HepG2 (cell line): ENCODE measurements at regions not wholly inside any gene's neighbourhood (a gene's known extent, or its start where the extent isn't known, plus 50 kb on each side); places are given as distances from the start of the nearest gene placed in this dataset.
A peak's percentile ranks its signal among the peaks of the same experiment; 100 is the strongest.

ENCODE experiments used
- ATAC-seq: fragments of 200-7000 bp; cut with Tn5 transposase; 3 replicates; pipeline ENCODE4 v1.9.1; 2020; ENCODE audit warnings: mild to moderate bottlenecking, moderate library complexity
- BruUV-seq: library from RNA; stranded (reverse); fragments of 400-500 nt; replicated peaks from 2 replicates; lab custom pipeline; 2021; lab: Mats Ljungman, UMichigan
- CTCF ChIA-PET: fragments of 300-600 bp; formaldehyde crosslinking; extraction: SDS; loops from one replicate; lab custom pipeline; 2021; ENCODE audit warnings: low total read pairs, inconsistent platforms, low intra/inter-chr PET ratio; lab: Yijun Ruan, JAX
- POLR2A ChIA-PET: fragments of 350-600 bp; sonication (Branson Sonifier 250); formaldehyde crosslinking; loops from one replicate; lab custom pipeline; 2020; ENCODE audit warnings: antibody characterized with exemption, inconsistent platforms; lab: Yijun Ruan, JAX
- DNase-seq: peaks from one replicate; pipeline ENCODE4 v3.0.0-alpha.2; 2015; ENCODE audit warnings: low spot score
- FAIRE-seq: peaks from 3 replicates; lab custom pipeline; 2011; peaks lifted over from hg19 to GRCh38; lab: Jason Lieb, UNC
- H2AFZ ChIP-seq: one replicate; pipeline ENCODE4 v1.6.1; 2011; ENCODE audit warnings: low read length, inconsistent platforms
- H3K27ac ChIP-seq: fragments of 300-600 bp; 3 replicates; pipeline ENCODE4 v1.8.0; 2011; ENCODE audit warnings: mixed run types, mild to moderate bottlenecking, mixed read lengths, low read length, inconsistent platforms; ENCODE audit not compliant: insufficient read depth; ENCODE audit errors: extremely low read length
- H3K27me3 ChIP-seq, 2 experiments: fragments of 200-600 bp in 1 of 2; 2 replicates in 1 of 2; 3 replicates in 1 of 2; pipeline versions ENCODE4 v1.6.0 to v1.8.0; 2011; ENCODE audit warnings: low read length in 2 of 2, mild to moderate bottlenecking in 2 of 2, moderate library complexity in 2 of 2, inconsistent platforms in 1 of 2; ENCODE audit not compliant: insufficient read depth in 2 of 2, control insufficient read depth in 1 of 2
- H3K36me3 ChIP-seq, 2 experiments: fragments of 200-600 bp in 1 of 2; replicated peaks in 1 of 2; 2 replicates in 1 of 2; 3 replicates in 1 of 2; pipeline versions ENCODE4 v1.5.1 to v1.8.0; 2011; ENCODE audit warnings: low read length in 2 of 2, inconsistent platforms in 1 of 2; ENCODE audit not compliant: insufficient read depth in 2 of 2, control insufficient read depth in 1 of 2
- H3K4me1 ChIP-seq: 2 replicates; pipeline ENCODE4 v1.5.1; 2012; ENCODE audit warnings: low read length, inconsistent platforms; ENCODE audit not compliant: insufficient read depth
- H3K4me2 ChIP-seq: 2 replicates; pipeline ENCODE4 v1.6.0; 2011; ENCODE audit warnings: low read depth, low read length, inconsistent platforms
- H3K4me3 ChIP-seq, 3 experiments: fragments of 200-600 bp in 1 of 3; sonication (generic), shearing (Covaris generic) in 1 of 3; replicated peaks in 1 of 3; 2 replicates each; pipeline ENCODE4 v1.5.1; 2011 to 2016; ENCODE audit warnings: low read length in 3 of 3, inconsistent platforms in 2 of 3, low read depth in 2 of 3, mild to moderate bottlenecking in 2 of 3, control low read depth in 1 of 3, mixed read lengths in 1 of 3; ENCODE audit not compliant: insufficient read depth in 1 of 3
- H3K79me2 ChIP-seq: one replicate; pipeline ENCODE4 v1.6.1; 2011; ENCODE audit warnings: low read length, inconsistent platforms; ENCODE audit not compliant: insufficient read depth
- H3K9ac ChIP-seq: 2 replicates; pipeline ENCODE4 v1.6.0; 2011; ENCODE audit warnings: mild to moderate bottlenecking, low read depth, low read length, inconsistent platforms; ENCODE audit not compliant: insufficient read depth
- H3K9me3 ChIP-seq: 2 replicates; pipeline ENCODE4 v1.5.1; 2012; ENCODE audit warnings: mild to moderate bottlenecking, low read length
- H4K20me1 ChIP-seq: 2 replicates; pipeline ENCODE4 v1.6.0; 2011; ENCODE audit warnings: inconsistent platforms, mild to moderate bottlenecking, low read length, moderate library complexity; ENCODE audit not compliant: insufficient read depth
- AGO2 ChIP-seq: fragments of 200-400 bp; formaldehyde crosslinking; optimal IDR thresholded peaks from 2 replicates; pipeline ENCODE3; 2017; ENCODE audit warnings: mild to moderate bottlenecking, low read depth, low read length, moderate library complexity
- ATF7 ChIP-seq, 2 experiments: fragments of 450-650 bp in 1 of 2; sonication (generic) in 1 of 2; formaldehyde crosslinking in 1 of 2; IDR thresholded peaks; 2 replicates each; pipeline versions ENCODE4 v1.4.0 to v1.6.1; 2016 to 2020; ENCODE audit warnings: antibody characterized with exemption in 1 of 2, mild to moderate bottlenecking in 1 of 2, missing genetic modification reagents in 1 of 2
- CBFB ChIP-seq: sonication (generic); formaldehyde crosslinking; IDR thresholded peaks from 2 replicates; pipeline ENCODE4 v1.4.0; 2020; ENCODE audit warnings: missing genetic modification reagents
- PPARG ChIP-seq: conservative IDR thresholded peaks from 2 replicates; pipeline ENCODE4 v1.6.1; 2016; ENCODE audit warnings: missing biosample characterization, missing genetic modification reagents
- RCOR2 ChIP-seq: IDR thresholded peaks from 2 replicates; pipeline ENCODE4 v1.6.1; 2016; ENCODE audit warnings: missing biosample characterization, missing genetic modification reagents
- SMYD3 ChIP-seq: sonication (generic); formaldehyde crosslinking; IDR thresholded peaks from 2 replicates; pipeline ENCODE4 v1.8.1; 2023; ENCODE audit warnings: mild to moderate bottlenecking, missing genetic modification reagents
- ZNF275 ChIP-seq: sonication (generic); formaldehyde crosslinking; IDR thresholded peaks from 2 replicates; pipeline ENCODE4 v1.8.0; 2022; ENCODE audit warnings: missing genetic modification reagents, mild to moderate bottlenecking, inconsistent platforms, borderline replicate concordance
- ZZZ3 ChIP-seq: sonication (generic); formaldehyde crosslinking; IDR thresholded peaks from 2 replicates; pipeline ENCODE4 v1.4.0; 2020; ENCODE audit warnings: missing genetic modification reagents, mild to moderate bottlenecking, borderline replicate concordance
- WGBS: methylation state at CpG from one replicate; pipeline ENCODE4 v1.1.6; 2017; ENCODE audit warnings: low lambda C conversion rate; 5-methylcytosine and 5-hydroxymethylcytosine counted together
- in situ Hi-C: cut with HindIII; loops from 2 replicates; pipeline ENCODE4 v1.10.0; 2017; ENCODE audit warnings: low pct_unique_long_range_greater_than_20kb; ENCODE audit not compliant: extremely low pct_ligation_motif_present
- intact Hi-C: fragments of 100-400 bp; cut with micrococcal nuclease; formaldehyde crosslinking; loops from one replicate; pipeline ENCODE4 v1.10.0; 2022; ENCODE audit not compliant: unreplicated experiment

GRCh38 chr5:63831381-63831780 lies 130.9 kb downstream of the HTR1A start:
- FAIRE-seq = no peak
- H3K27ac ChIP-seq = no peak overlapping the region
- H2AFZ ChIP-seq = no peak overlapping the region
- no peaks in the 10 kb centered on the region for H4K20me1 ChIP-seq
- no peak overlapping the region for H3K9ac ChIP-seq
- BruUV-seq = no TSS peak
- H3K4me2 ChIP-seq = no peak overlapping the region
- CTCF ChIA-PET = no interaction called here
- H3K36me3 ChIP-seq = no peaks in the 10 kb centered on the region
- no peaks in the 10 kb centered on the region for H3K4me1 ChIP-seq
- TF ChIP-seq AGO2 = no peak
- no peak for TF ChIP-seq SMYD3 (CRISPR knock-in tag)
- no peak for TF ChIP-seq CBFB (CRISPR knock-in tag)
- TF ChIP-seq ZZZ3 (CRISPR knock-in tag) = no peak
- no peak for TF ChIP-seq RCOR2 (CRISPR knock-in tag)
- no peak for TF ChIP-seq ZNF275 (CRISPR knock-in tag)
- ATAC-seq = no peak
- H3K27me3 ChIP-seq = no peaks in the 10 kb centered on the region
- in situ Hi-C loops (no loop called here), intact Hi-C loops (no loop called here)
- POLR2A ChIA-PET = no interaction called here
- H3K9me3 ChIP-seq = peaks cover 84% of the 10 kb centered on the region
- no peaks in the 10 kb centered on the region for H3K79me2 ChIP-seq
- no peak for DNase-seq
- no peak overlapping the region for H3K4me3 ChIP-seq

GRCh38 chr5:63825984-63826383 lies 136.3 kb downstream of the HTR1A start:
- ChIA-PET CTCF (no interaction called here), POLR2A (no interaction called here)
- FAIRE-seq = no peak
- Histone ChIP-seq H3K9ac (no peak overlapping the region), H3K4me3 (no peak overlapping the region), H3K4me1 (no peaks in the 10 kb centered on the region), H3K9me3 (peaks cover 66% of the 10 kb centered on the region), H3K4me2 (no peak overlapping the region), H3K79me2 (no peaks in the 10 kb centered on the region), H3K27me3 (no peaks in the 10 kb centered on the region), H3K27ac (no peak overlapping the region), H2AFZ (no peak overlapping the region), H4K20me1 (no peaks in the 10 kb centered on the region), H3K36me3 (no peaks in the 10 kb centered on the region)
- BruUV-seq = no TSS peak
- ATAC-seq = no peak
- intact Hi-C loops (no loop called here), in situ Hi-C loops (no loop called here)
- WGBS = 4% methylated on average over 1 of the region's 1 CpG
- TF ChIP-seq ATF7 (IDR thresholded peaks at IDR 0.05) = peak; percentile 76
- TF ChIP-seq ATF7 (CRISPR knock-in tag; IDR thresholded peaks at IDR 0.05) = no peak
- no peak for TF ChIP-seq PPARG (CRISPR knock-in tag)
- no peak for DNase-seq
